GM18861 (cell line): ENCODE measurements at regions not wholly inside any gene's neighbourhood (a gene's known extent, or its start where the extent isn't known, plus 50 kb on each side); places are given as distances from the start of the nearest gene placed in this dataset.
"Not testable (repeated sequence)": the region's sequence is repeated elsewhere in the genome, so short reads cannot be mapped to it uniquely, and the experiment has no call there.

Source experiments
- ATAC-seq: cut with Tn5 transposase; IDR thresholded peaks from one replicate; pipeline ENCODE4 v1.9.1; 2021; ENCODE audit not compliant: unreplicated experiment

- no peak for ATAC-seq
These were observed 69.8 kb upstream of the INSIG1 start for GRCh38 chr7:155227788-155228458.

DNA sequence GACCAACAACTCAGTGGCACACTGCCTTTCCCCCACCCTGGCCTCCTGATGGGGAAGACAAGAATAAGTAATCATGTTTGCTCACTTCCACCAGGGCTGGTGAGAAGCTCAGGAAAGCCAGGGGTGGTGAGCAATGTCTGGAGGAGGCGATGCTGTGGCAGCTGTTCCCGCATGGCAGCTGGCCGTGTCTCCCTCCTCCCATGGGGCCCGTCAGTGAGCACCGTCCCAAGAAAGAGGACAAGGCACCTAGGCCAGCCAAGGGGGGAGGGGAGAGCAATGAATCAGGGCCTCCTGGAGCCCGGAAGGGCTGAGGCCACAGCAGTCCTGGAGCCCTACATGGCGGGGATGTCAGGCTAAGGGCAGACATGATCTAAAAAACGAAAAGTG lies 69.2 kb upstream of the INSIG1 start:
- no peak for ATAC-seq

GRCh38 chr7:155228894-155229293 lies 68.8 kb upstream of the INSIG1 start:
- no peak for ATAC-seq

DNA sequence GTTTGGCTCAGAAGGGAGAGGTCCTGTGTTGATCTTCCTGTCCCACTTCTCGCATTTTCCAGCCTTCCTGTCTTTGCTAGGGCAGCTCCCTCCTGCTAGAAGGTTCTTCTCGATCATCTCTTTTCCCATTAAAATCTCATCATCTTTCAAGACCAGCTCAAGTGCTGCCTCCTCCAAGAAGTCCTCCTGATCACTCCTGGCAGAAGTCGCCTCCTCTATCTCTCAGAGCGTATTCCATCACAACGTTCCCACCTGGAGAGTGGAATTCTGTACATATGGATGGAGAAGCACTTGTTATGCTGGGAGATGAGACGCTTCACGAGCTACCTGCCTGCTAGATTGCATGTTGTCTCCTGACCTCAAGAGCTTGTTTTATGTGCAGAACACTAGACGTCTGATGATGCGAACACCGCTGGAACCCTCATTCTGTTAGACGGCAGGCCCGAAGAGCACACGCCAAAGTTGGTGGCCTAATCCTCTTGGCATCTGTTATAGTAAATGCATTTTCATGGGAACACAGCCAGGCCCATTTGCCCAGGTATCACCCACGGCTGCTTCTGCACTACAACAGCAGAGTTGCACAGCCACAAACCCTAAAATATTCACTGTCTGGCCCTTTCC lies 68.0 kb upstream of the INSIG1 start:
- no peak for ATAC-seq

DNA sequence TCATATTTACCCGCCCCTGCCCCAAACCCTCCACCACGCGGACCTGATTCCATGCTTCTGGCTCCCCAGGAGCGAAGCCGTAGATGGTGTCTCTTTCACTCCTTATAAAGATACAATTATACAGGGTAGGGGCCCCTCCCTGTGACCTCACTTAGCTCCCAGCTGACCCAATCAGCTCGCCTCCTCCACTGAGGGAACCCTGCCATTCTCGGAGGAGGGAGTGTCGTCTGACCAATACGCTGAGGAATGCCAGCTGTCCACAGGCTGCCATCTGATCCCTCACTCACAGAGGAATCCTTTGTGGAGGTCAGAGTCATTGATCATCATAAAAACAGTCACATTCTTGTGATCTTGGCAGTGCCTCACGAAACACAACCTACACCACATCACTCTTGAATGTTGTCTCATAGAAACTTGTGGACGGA lies 67.5 kb upstream of the INSIG1 start:
- no peak for ATAC-seq

DNA sequence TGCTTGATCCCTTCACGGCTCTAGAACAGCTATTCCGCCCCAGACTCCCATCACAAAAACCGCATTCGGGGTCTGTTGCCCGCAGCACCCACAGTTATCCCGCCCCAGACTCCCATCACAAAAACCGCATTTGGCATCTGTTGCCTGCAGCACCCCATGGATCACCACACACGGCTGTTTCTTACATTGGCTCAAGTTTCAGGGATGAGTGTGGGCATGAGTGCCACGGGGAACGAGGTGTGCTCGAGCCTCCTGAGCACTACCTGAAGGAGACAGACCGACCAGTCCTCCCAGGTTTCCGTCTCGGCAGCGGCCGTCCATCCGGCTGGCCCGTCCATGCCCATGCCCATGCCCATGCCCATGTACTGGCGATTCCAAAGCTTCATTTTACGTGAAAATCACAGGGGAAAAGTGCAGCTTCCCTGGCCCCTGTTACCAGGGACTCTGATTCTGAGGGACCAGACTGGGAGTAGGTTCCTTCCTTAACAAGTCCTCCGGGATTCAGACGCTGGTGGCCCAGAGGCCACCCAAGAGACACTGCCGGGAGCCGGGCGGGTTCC lies 66.4 kb upstream of the INSIG1 start:
- no peak for ATAC-seq

DNA sequence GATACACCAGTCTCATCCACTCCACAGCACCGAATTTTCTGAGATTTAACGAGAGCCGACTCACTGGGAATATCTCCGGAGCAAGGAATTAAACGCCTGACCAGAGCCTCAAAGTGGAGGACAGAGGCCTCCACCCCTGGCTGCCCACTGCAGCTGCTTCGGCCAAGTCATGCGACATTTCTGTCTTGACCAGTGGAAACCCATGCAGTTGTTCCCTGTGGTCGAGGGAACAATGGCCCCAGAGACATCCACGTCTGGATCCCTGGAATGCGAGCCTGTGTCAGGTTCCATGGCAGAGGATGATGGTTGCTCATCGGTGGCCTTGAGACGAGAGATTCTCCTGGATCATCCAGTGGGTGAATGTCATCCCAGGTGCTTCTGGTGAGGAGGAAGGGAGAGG lies 65.7 kb upstream of the INSIG1 start:
- no peak for ATAC-seq

GRCh38 chr7:155232911-155233310 lies 64.8 kb upstream of the INSIG1 start:
- ATAC-seq: no peak

DNA sequence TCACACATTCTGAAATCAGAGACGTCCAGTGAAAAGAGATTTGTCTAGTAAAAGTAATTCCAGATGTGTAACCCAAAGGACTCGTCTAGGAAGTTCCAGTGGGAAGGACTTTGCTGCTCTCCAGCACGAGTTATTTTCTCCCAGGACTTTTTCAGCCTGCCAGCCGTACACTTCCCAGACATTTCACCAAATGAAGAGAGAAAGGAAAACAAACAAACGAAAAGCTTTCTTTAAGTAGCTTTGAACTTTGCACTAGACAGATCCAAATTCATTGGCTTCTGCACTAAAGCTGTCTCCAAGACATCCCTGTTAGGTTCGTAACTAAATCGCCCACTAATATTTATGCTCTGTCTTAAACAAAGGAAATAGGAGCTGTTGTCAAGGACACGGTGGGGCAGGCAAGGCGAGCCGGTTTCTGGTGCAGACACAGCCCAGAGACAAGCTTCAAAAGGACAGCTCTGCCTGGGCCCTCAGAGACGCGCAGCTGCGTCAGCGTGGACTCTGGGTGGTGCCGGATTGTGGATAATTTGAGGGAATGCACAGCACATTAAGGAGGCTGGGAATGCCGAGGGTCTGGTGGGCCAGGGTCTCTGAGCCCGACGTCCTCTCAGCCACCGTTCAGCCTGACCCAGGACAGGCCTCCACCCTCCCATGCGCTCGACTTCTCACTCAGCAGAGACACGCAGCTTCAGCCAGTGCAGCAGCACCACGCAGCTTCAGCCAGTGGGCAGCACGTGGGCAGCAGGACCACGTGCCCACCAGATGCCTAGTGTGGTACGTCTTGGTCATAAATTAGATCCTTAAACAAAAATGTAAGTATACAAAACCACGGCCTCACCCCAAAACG lies 64.1 kb upstream of the INSIG1 start:
- ATAC-seq: no peak

DNA sequence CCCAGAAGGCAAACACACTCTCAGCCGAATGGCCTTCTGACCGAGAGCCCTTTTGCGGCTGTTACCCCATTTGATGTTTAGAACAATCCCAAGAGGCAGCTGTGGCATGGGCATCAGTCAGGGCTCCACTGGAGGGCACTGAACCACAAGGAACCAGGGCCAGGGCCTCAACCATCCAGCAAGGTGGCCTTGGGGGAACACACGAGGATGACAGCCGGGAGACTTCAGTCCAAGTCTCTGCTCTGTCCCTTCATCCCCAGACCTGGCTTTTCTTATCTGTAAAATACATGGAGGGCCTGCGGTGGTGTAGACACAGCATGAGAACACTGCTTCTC lies 63.6 kb upstream of the INSIG1 start:
- no peak for ATAC-seq

DNA sequence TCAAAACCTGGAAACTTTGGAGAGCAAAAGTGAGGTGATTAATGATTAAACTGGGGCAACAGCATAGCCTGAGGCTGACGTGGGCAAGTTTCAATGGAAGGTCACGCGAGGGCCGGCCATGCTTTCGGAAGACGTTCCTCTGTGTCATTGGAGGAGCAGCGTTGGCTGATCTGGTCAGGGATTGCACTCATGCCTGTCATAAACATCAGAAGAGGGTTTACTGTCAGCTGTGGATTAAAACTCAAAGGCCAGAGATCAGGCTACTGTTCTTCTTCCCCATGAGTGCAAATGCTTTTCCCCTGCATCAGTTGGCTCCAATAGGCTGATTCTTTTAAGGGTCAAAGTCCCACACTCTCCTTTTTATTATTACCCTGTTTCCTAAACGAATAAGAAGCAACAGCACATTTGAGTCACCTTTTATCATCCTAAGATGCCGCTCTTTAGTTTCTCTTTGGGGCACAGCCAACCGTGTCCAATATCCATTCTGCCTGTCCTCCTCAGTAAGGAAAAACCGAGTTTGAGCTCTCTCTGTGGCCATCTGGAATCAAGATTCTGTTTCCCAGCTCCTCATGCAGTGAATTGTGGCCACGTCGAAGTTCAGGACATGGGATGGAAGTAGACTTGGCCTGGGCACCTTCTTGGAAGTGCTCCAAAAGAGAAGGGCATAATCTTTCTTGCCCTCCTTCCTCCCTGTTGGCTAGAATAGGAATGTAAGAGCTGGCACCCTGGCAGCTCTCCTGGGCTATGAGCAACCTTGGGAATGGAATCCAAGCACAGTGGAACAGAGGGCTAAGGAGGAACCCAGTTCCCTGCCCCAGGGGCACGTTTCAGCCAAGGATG lies 62.5 kb upstream of the INSIG1 start:
- no peak for ATAC-seq

DNA sequence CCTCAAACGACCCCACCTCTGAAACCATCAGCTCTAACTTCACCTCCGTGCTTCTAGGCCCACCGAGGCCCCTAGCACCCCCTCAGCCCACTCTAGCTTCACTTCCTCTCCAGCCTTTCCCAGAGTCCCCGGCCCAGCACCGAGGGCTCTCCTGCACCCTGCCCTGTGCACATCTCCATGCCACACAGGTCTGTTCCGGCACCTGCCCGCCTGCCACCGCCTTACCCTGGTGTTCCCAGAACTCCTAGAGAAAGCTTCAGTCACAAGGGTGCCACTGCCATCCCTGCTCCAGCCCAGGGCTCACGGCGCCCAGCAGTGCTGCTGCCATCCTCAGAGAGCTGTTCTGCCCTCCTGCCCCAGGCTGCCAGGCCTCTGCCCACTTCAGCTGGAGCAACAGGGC lies 61.3 kb upstream of the INSIG1 start:
- ATAC-seq: no peak

GRCh38 chr7:155237297-155237696 lies 60.4 kb upstream of the INSIG1 start:
- no peak for ATAC-seq

DNA sequence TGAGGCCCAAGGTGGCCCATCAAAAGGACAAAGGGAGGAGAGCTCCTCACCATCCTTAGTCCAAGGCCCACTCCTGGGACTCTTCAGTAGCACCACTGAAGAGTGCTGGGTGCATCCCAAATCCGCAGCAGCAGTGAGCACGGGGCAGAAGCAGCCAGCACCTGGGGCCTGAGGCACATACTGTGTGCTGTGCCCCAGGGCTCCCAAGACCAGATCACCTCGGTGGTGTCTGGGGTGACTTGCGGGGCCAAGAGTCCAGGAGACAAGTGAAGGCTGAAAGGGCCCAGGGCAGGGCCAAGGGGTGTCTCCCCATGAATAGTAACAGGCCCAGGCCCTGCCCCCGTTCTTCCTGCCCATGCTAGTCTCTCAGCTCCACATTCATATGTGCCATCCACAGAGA lies 59.9 kb upstream of the INSIG1 start:
- ATAC-seq: no peak

DNA sequence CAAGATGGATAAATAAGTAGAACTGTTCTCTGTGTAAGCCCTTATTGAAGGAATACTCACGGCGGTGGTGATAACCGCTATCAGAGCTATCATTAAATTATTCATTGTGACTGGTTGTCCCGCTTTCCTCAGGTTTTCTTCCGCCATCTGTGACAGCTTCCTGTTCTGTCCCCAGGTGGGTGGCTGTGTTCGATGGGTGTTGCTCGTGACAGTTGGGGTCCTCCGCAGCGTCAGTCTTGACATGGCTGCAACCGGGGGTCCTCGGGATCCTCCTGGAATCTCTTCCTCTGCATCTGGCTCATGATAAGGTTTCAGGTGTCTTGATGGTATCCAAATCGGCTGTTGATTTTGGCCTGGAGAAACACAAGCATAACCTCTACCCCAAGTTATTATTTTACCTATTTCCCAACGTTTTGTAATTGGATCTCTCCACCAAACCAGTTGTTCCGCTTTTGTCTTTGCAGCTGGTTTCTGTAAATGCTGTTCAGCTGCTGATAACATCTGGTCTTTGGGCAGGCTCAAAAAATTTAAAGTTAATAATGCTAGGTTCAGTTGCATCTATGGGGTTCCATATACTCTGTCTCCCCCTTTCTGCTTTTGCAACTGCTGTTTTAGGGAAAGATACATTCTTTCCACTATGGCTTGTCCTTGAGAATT lies 58.1 kb upstream of the INSIG1 start:
- not testable (repeated sequence) for ATAC-seq

GRCh38 chr7:155244675-155245074 lies 53.0 kb upstream of the INSIG1 start:
- no peak for ATAC-seq

DNA sequence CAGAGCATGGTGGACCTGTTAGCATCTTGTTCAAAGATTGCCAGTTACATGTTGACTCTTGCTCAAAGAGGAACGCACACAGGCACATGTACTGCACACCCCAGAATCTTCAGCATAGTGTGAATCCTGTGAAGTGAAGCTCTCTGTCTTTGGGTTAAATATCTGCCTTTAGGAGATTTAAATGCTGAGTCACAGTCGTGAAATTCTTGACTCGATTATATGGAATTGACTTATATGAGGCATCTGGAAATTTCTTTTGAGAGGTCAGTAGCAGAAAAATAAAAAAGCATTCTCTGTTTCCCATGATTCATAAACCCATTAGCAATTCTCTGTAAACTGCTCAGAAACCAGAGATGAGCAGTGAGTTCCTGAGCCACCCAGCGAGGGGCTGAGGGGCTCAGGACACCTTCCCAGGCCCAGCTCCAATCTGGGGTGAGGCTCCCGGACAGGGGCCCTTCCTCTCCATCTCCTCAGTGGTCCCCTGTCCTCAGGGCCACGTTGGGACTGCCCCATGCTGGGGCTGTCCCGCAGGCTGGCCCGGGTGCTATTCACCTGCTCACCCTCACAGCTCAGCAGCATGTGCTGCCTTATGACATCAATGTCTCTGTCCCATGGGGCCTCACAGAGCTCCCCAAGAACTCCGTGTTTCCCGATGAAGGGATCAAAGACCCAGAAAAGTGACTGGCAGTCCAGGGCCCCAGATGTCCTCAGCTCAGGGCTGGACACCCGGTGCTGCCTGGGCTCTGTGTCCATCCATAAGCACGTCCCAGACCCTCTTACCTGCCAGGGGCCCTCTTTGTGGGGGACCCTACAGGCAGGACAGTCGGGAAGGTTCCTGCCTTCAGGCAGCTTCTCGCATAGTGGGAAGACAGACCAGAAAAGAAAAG lies 50.0 kb upstream of the INSIG1 start:
- ATAC-seq: no peak
